AG08395 (cell line): ENCODE measurements at regions not wholly inside any gene's neighbourhood (a gene's known extent, or its start where the extent isn't known, plus 50 kb on each side); places are given as distances from the start of the nearest gene placed in this dataset.
A peak's percentile ranks its signal among the peaks of the same experiment; 100 is the strongest.

ENCODE experiments used
- DNase-seq: peaks from one replicate; pipeline ENCODE4 v3.0.0; 2012; ENCODE audit warnings: mixed read lengths, low spot score

GRCh38 chr20:52727740-52728456 is 244.3 kb upstream of the TSHZ2 start:
- no peak for DNase-seq

DNA sequence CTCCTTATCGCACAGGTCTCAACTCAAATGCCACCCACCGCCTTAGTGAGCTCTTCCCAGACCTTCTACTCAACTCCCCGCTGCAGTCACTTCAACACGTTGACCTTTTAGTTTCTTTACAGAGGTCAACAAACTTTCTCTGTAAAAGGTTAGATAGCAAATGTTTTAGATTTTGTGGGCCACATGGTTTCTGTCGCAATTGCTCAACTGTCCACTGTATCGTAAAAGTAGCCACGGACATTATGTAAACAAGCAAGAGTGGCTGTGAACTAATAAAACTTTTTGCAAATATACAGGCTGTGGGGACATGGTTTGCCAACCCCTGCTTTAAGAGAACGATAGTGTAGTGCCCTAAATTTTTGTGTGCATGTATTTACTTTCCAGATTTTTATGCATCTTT is 247.6 kb upstream of the TSHZ2 start:
- no peak for DNase-seq

- no peak for DNase-seq
These were observed 249.1 kb upstream of the TSHZ2 start for GRCh38 chr20:52722926-52723688.

DNA sequence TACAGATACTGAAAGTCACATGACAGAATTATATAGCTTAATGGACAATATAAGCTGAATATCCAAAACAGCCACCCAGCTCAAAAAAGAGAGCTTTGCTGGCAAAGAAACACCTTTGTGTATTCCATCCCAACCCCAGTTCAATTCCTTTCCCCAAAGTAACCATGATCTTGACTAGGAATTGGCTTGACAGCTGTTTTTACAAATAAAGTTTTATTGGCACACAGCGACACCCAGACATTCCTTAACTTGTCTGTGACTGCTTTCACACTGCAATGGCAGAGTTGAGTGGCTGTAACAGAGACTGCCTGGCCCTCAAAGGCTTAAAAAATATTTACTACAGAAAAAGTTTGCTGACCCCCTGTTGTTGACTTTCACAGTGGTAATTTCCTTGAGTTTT is 264.0 kb upstream of the TSHZ2 start:
- no peak for DNase-seq

DNA sequence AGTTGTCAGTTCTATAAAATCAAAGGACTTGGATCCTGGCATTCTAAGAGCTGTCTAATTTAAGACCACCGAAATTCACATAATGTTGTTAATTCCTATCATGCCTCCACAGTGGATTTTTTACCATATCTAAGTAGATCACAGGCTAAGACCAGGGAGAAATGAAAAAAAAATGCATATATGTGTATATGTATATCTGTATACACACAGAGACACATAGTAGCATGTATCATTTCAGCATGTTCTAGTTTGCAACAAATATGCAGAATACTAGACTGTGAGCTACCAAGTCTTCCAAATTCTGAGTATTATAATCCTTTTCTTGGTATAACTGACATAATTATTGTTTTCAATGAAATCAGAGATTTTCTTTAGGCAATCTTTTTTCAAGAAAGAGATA is 267.6 kb upstream of the TSHZ2 start:
- DNase-seq: no peak

- no peak for DNase-seq
These were observed 283.8 kb upstream of the TSHZ2 start for GRCh38 chr20:52688345-52688744.

DNA sequence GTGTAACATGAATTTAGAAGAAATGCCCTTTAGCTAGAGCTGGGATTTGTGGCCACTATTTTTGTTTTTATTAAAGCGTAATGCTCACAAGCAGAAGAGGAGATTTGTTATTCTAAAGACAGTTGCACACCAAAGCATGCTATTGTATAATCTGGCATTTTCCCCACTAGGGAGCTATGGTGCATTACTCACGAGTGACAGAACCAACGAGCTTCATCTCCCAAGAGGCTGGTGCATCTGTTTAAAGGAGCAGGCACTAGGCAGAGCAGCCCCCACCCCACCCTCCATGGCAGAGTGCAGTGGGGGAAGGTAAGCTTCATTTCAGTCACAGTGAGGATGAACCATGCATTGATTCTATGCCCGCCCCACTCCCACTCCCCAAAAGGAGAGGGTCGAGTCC is 287.3 kb upstream of the TSHZ2 start:
- DNase-seq: peak; percentile 4

GRCh38 chr20:52684176-52684575 is 288.0 kb upstream of the TSHZ2 start:
- no peak for DNase-seq

DNA sequence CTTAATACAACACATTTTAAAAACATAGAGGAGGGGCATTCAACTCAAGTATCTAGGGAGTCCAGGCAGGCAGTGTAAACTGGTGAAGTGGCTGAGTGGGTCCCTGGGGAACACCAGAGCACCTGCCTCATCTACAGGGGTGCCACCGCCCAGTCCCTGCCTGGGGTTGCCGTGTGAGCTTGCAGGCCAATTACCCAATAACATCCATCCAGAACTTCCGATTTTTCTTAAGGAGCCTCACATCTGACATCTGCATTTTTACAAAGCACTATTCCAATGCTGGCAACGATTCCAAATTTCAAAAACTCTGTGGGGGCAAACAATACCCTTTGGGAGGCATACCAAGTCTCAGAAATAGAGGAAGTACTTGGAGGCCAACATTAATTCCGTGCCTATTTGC is 288.4 kb upstream of the TSHZ2 start:
- DNase-seq: no peak

DNA sequence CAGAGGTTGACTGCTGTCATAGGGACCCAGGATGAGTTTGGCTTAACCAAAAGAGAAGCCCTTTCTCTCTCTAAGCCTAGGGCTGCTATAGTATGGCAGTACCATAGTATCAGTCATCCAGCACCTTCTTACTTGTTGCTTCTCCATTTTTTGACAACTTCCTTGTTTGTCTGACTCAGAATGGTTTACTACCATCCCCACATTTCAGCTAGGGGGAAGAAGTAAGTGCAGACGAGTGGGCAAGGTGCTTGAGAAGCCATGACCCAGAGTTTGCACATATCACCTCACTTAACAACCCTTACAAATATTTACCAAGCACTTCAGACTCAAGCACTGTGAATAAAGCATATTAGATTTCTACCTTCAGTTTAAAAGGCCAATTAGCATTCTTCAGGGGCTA is 289.9 kb upstream of the TSHZ2 start:
- no peak for DNase-seq

GRCh38 chr20:52681288-52681687 is 290.9 kb upstream of the TSHZ2 start:
- no peak for DNase-seq

GRCh38 chr20:52677216-52677615 is 294.9 kb upstream of the TSHZ2 start:
- DNase-seq: no peak

GRCh38 chr20:52676283-52676995 is 295.7 kb upstream of the TSHZ2 start:
- no peak for DNase-seq

- no peak for DNase-seq
These were observed 296.8 kb upstream of the TSHZ2 start for GRCh38 chr20:52675375-52675774.

GRCh38 chr20:52668626-52669025 is 303.5 kb upstream of the TSHZ2 start:
- no peak for DNase-seq

DNA sequence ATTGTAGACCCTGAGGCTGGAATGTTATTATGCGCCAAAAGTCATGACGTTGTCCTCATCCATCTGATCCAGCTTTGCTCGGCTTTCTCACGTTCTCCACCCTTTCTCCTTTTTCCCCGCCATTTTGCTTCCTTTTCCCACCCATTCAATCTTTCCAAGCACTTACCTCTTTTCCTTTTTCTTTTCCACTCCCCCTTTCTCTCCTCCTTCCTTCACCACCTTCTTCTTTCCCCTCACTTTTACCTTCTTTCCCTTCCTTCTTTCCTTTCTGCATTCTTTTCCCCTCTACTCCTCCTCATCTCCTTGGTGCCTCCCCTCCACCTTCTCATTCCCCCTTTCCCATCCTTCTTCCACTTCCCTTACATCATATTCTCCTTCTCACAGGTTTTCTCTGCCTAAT is 304.8 kb upstream of the TSHZ2 start:
- no peak for DNase-seq

DNA sequence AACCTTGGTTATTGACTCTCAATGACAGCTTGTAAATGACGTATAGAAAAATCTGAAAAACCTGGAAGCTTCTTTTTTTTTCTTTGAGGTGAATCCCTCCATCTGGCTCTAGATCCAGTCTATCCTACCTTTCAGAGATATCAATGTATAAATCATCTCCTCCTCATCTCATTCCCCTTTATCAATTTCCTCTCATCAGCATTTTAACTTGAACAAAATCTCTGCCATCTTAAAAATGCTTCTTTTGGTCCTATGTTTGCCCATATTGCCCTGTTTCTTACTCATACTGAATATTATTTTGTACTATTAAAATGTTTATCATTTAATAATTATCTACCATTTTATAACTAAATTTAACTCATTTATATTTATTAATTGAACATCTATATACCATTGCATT is 306.7 kb upstream of the TSHZ2 start:
- no peak for DNase-seq

GRCh38 chr20:52655395-52655794 is 316.8 kb upstream of the TSHZ2 start:
- no peak for DNase-seq

DNA sequence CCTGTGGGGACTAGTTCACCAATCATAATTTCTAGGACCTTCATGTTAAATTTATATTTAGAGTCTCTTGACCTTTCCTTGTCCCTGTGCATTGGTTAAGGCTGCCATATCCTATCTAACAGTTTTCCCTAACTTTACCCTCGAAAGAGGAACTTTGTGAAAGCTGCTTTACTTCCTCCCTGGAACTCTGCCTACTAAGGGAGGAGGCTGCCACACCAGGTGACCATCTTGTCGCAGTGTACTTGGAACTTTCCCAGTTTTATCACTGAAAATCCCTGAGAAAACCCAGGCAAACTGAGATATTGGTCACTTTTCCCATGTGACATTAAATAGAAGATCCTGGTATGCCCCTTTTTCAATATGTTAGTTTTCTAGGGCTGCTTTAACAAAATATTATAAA is 317.6 kb upstream of the TSHZ2 start:
- DNase-seq: no peak

DNA sequence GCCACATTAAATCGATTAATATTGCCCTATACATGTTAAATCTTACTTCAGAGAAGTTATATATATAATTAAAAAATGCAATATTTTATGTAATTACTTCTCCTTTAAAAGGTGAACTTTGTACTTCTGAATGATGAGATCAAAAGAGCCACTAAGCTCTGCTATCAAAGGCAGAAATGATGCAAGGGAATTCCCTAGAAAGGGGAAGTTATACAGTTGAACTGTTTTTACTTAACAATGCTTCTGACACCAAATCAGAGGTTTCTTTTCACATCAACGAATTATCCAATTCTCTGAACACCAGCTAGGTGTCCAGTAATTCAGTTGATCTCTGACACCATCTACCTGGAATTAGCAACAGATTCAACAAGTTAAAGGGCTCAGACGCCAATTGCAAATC is 319.9 kb upstream of the TSHZ2 start:
- DNase-seq: no peak

DNA sequence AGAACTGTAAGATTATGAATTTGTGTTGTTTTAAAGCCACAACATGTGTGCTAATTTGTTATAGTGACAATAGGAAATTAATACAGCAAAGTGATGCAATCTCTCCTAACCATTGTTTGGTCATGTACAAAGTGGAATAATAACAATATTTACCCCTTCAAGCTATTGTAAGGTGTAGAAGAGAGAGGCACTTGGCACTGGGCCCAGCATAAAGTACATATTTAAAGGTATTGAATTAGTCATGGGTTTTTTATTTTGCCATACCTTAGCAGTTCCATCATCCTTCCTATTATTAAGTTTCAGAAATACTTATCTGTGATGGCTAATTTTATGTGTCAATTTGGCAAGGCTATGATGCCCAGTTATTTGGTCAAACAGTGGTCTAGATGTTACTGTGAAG is 322.4 kb upstream of the TSHZ2 start:
- no peak for DNase-seq

GRCh38 chr20:52645822-52646221 is 326.3 kb upstream of the TSHZ2 start:
- DNase-seq: no peak

- no peak for DNase-seq
These were observed 329.1 kb upstream of the TSHZ2 start for GRCh38 chr20:52643034-52643433.
